ENCODE measurements at regions not wholly inside any gene's neighbourhood (a gene's known extent, or its start where the extent isn't known, plus 50 kb on each side); places are given as distances from the start of the nearest gene placed in this dataset.

- in situ Hi-C loops (cut with HindIII; ENCODE audit: low pct_unique_long_range_greater_than_20kb, low sequenced_read_pairs), result no loop called here
- TF ChIP-seq JUND (IDR thresholded peaks at IDR 0.05; ENCODE audit: low read depth), result no peak
Measured at GRCh38 chr2:142592171-142592570, 285.3 kb upstream of the KYNU start.

GRCh38 chr2:142591420-142591819 lies 286.0 kb upstream of the KYNU start:
- in situ Hi-C loops (cut with HindIII; ENCODE audit: low pct_unique_long_range_greater_than_20kb, low sequenced_read_pairs), result no loop called here
- no peak for TF ChIP-seq JUND (IDR thresholded peaks at IDR 0.05; ENCODE audit: low read depth)

More at GRCh38 chr2:142592171-142592570, 285.3 kb upstream of the KYNU start:
- DNase-seq (ENCODE audit: low read depth in 1 of 2, low spot score in 1 of 2), result no peak

GRCh38 chr2:142588269-142588668 lies 289.2 kb upstream of the KYNU start:
- TF ChIP-seq JUND (IDR thresholded peaks at IDR 0.05; ENCODE audit: low read depth), result no peak
- no peak for DNase-seq (ENCODE audit: low read depth in 1 of 2, low spot score in 1 of 2)
- in situ Hi-C loops (cut with HindIII; ENCODE audit: low pct_unique_long_range_greater_than_20kb, low sequenced_read_pairs), result no loop called here

More at GRCh38 chr2:142591420-142591819, 286.0 kb upstream of the KYNU start:
- DNase-seq (ENCODE audit: low read depth in 1 of 2, low spot score in 1 of 2), result no peak

GRCh38 chr2:142586693-142587580 lies 290.5 kb upstream of the KYNU start:
- TF ChIP-seq JUND (IDR thresholded peaks at IDR 0.05; ENCODE audit: low read depth), result no peak
- in situ Hi-C loops (cut with HindIII; ENCODE audit: low pct_unique_long_range_greater_than_20kb, low sequenced_read_pairs), result no loop called here
- no peak for DNase-seq (ENCODE audit: low read depth in 1 of 2, low spot score in 1 of 2)

- DNase-seq (ENCODE audit: low read depth in 1 of 2, low spot score in 1 of 2), result no peak
- in situ Hi-C loops (cut with HindIII; ENCODE audit: low pct_unique_long_range_greater_than_20kb, low sequenced_read_pairs), result no loop called here
- TF ChIP-seq JUND (IDR thresholded peaks at IDR 0.05; ENCODE audit: low read depth), result no peak
Measured at GRCh38 chr2:142585785-142586184, 291.7 kb upstream of the KYNU start.

- in situ Hi-C loops (cut with HindIII; ENCODE audit: low pct_unique_long_range_greater_than_20kb, low sequenced_read_pairs), result no loop called here
- DNase-seq (ENCODE audit: low read depth in 1 of 2, low spot score in 1 of 2), result peak in 1 of 2 experiments; percentile 52
- TF ChIP-seq JUND (IDR thresholded peaks at IDR 0.05; ENCODE audit: low read depth), result no peak
Measured at GRCh38 chr2:142582317-142582716, 295.1 kb upstream of the KYNU start.

GRCh38 chr2:142581491-142581890 lies 296.0 kb upstream of the KYNU start:
- no peak for DNase-seq (ENCODE audit: low read depth in 1 of 2, low spot score in 1 of 2)
- in situ Hi-C loops (cut with HindIII; ENCODE audit: low pct_unique_long_range_greater_than_20kb, low sequenced_read_pairs), result no loop called here
- TF ChIP-seq JUND (IDR thresholded peaks at IDR 0.05; ENCODE audit: low read depth), result no peak

GRCh38 chr2:142580691-142581090 lies 296.8 kb upstream of the KYNU start:
- in situ Hi-C loops (cut with HindIII; ENCODE audit: low pct_unique_long_range_greater_than_20kb, low sequenced_read_pairs), result no loop called here

GRCh38 chr2:142575561-142575960 lies 301.9 kb upstream of the KYNU start:
- TF ChIP-seq JUND (IDR thresholded peaks at IDR 0.05; ENCODE audit: low read depth), result no peak
- no peak for DNase-seq (ENCODE audit: low read depth in 1 of 2, low spot score in 1 of 2)
- in situ Hi-C loops (cut with HindIII; ENCODE audit: low pct_unique_long_range_greater_than_20kb, low sequenced_read_pairs), result no loop called here

More at GRCh38 chr2:142580691-142581090, 296.8 kb upstream of the KYNU start:
- no peak for DNase-seq (ENCODE audit: low read depth in 1 of 2, low spot score in 1 of 2)
- no peak for TF ChIP-seq JUND (IDR thresholded peaks at IDR 0.05; ENCODE audit: low read depth)

- no peak for TF ChIP-seq JUND (IDR thresholded peaks at IDR 0.05; ENCODE audit: low read depth)
- no peak for DNase-seq (ENCODE audit: low read depth in 1 of 2, low spot score in 1 of 2)
- in situ Hi-C loops (cut with HindIII; ENCODE audit: low pct_unique_long_range_greater_than_20kb, low sequenced_read_pairs), result no loop called here
Measured at GRCh38 chr2:142574388-142574787, 303.1 kb upstream of the KYNU start.

GRCh38 chr2:142572346-142573132 lies 304.9 kb upstream of the KYNU start:
- DNase-seq (ENCODE audit: low read depth in 1 of 2, low spot score in 1 of 2), result no peak
- TF ChIP-seq JUND (IDR thresholded peaks at IDR 0.05; ENCODE audit: low read depth), result no peak
- in situ Hi-C loops (cut with HindIII; ENCODE audit: low pct_unique_long_range_greater_than_20kb, low sequenced_read_pairs), result no loop called here

GRCh38 chr2:142571934-142572333 lies 305.5 kb upstream of the KYNU start:
- no peak for TF ChIP-seq JUND (IDR thresholded peaks at IDR 0.05; ENCODE audit: low read depth)
- no peak for DNase-seq (ENCODE audit: low read depth in 1 of 2, low spot score in 1 of 2)
- in situ Hi-C loops (cut with HindIII; ENCODE audit: low pct_unique_long_range_greater_than_20kb, low sequenced_read_pairs), result no loop called here

- no peak for TF ChIP-seq JUND (IDR thresholded peaks at IDR 0.05; ENCODE audit: low read depth)
- no peak for DNase-seq (ENCODE audit: low read depth in 1 of 2, low spot score in 1 of 2)
- in situ Hi-C loops (cut with HindIII; ENCODE audit: low pct_unique_long_range_greater_than_20kb, low sequenced_read_pairs), result no loop called here
Measured at GRCh38 chr2:142562900-142563299, 314.6 kb upstream of the KYNU start.
